ENCODE measurements at regions not wholly inside any gene's neighbourhood (a gene's known extent, or its start where the extent isn't known, plus 50 kb on each side); places are given as distances from the start of the nearest gene placed in this dataset.

GRCh38 chr21:28311411-28312190, 681.1 kb downstream of the LTN1 start:
- H3K9me3 ChIP-seq: no peaks in the 10 kb centered on the region
- H3K36me3 ChIP-seq: no peaks in the 10 kb centered on the region
- peaks cover 0 to 13% (median 0%) of the 10 kb centered on the region in 3 donors for H3K4me1 ChIP-seq
- no peak for DNase-seq
- H3K27me3 ChIP-seq: no peaks in the 10 kb centered on the region
- TF ChIP-seq POLR2A (IDR thresholded peaks at IDR 0.05) (no peak), CTCF (IDR thresholded peaks at IDR 0.05) (no peak)
- H3K4me3 ChIP-seq: no peak overlapping the region
- H3K27ac ChIP-seq: no peak overlapping the region
- 51 to 52% methylated on average over 2 of the region's 2 CpGs for WGBS, 2 donors
- intact Hi-C loops (cut with DNase I): no loop called here

GRCh38 chr21:28310711-28311110, 682.0 kb downstream of the LTN1 start:
- H3K4me3 ChIP-seq: no peak overlapping the region
- H3K36me3 ChIP-seq: no peaks in the 10 kb centered on the region
- no peak for TF ChIP-seq POLR2A (IDR thresholded peaks at IDR 0.05)
- TF ChIP-seq CTCF (IDR thresholded peaks at IDR 0.05): no peak
- H3K9me3 ChIP-seq: no peaks in the 10 kb centered on the region
- no peak for DNase-seq
- no peaks in the 10 kb centered on the region for H3K27me3 ChIP-seq
- intact Hi-C loops (cut with DNase I): no loop called here
- H3K4me1 ChIP-seq: peaks cover 0 to 13% (median 0%) of the 10 kb centered on the region in 3 donors
- H3K27ac ChIP-seq: no peak overlapping the region

GRCh38 chr21:28310171-28310685, 682.4 kb downstream of the LTN1 start:
- H3K27ac ChIP-seq: no peak overlapping the region
- no peaks in the 10 kb centered on the region for H3K27me3 ChIP-seq
- TF ChIP-seq CTCF (IDR thresholded peaks at IDR 0.05) (no peak), POLR2A (IDR thresholded peaks at IDR 0.05) (no peak)
- H3K9me3 ChIP-seq: no peaks in the 10 kb centered on the region
- no peak overlapping the region for H3K4me3 ChIP-seq
- DNase-seq: no peak
- no peaks in the 10 kb centered on the region for H3K36me3 ChIP-seq
- WGBS, 2 donors: 44 to 55% methylated on average over 5 of the region's 5 CpGs
- peaks cover 0 to 13% (median 0%) of the 10 kb centered on the region in 3 donors for H3K4me1 ChIP-seq
- intact Hi-C loops (cut with DNase I): no loop called here

- TF ChIP-seq CTCF (IDR thresholded peaks at IDR 0.05) (no peak), POLR2A (IDR thresholded peaks at IDR 0.05) (no peak)
- intact Hi-C loops (cut with DNase I): no loop called here
Observed at GRCh38 chr21:28309596-28309995, 683.1 kb downstream of the LTN1 start.

GRCh38 chr21:28308516-28308915, 684.2 kb downstream of the LTN1 start:
- intact Hi-C loops (cut with DNase I): no loop called here
- no peaks in the 10 kb centered on the region for H3K27me3 ChIP-seq
- H3K4me3 ChIP-seq: no peak overlapping the region
- H3K9me3 ChIP-seq: no peaks in the 10 kb centered on the region
- 60 to 79% methylated on average over 1 of the region's 1 CpG for WGBS, 2 donors
- DNase-seq: no peak
- H3K4me1 ChIP-seq: peaks cover 0 to 13% (median 0%) of the 10 kb centered on the region in 3 donors
- no peak for TF ChIP-seq POLR2A (IDR thresholded peaks at IDR 0.05)
- TF ChIP-seq CTCF (IDR thresholded peaks at IDR 0.05): no peak
- no peak overlapping the region for H3K27ac ChIP-seq
- no peaks in the 10 kb centered on the region for H3K36me3 ChIP-seq

More at GRCh38 chr21:28309596-28309995, 683.1 kb downstream of the LTN1 start:
- Histone ChIP-seq H3K4me3 (no peak overlapping the region), H3K9me3 (no peaks in the 10 kb centered on the region), H3K4me1 (peaks cover 0 to 13% (median 0%) of the 10 kb centered on the region in 3 donors), H3K27me3 (no peaks in the 10 kb centered on the region), H3K27ac (no peak overlapping the region), H3K36me3 (no peaks in the 10 kb centered on the region)
- 86 to 90% methylated on average over 2 of the region's 2 CpGs for WGBS, 2 donors
- DNase-seq: no peak
